Upper lobe of right lung (tissue), 1 donor: ENCODE measurements at regions not wholly inside any gene's neighbourhood (a gene's known extent, or its start where the extent isn't known, plus 50 kb on each side); places are given as distances from the start of the nearest gene placed in this dataset.
"Not testable (repeated sequence)": the region's sequence is repeated elsewhere in the genome, so short reads cannot be mapped to it uniquely, and the experiment has no call there.

Source experiments
- ATAC-seq: fragments of 200-7000 bp; cut with Tn5 transposase; one replicate; pipeline ENCODE4 v1.9.1; 2020; ENCODE audit warnings: mild to moderate bottlenecking, moderate library complexity
- DNase-seq: peaks from one replicate; pipeline ENCODE4 v3.0.0-alpha.2; 2020
- H3K27ac ChIP-seq: fragments of 200-600 bp; one replicate; pipeline ENCODE4 v1.8.0; 2022
- H3K27me3 ChIP-seq: fragments of 200-600 bp; one replicate; pipeline ENCODE4 v1.8.0; 2022; ENCODE audit warnings: mild to moderate bottlenecking
- H3K36me3 ChIP-seq: fragments of 200-600 bp; one replicate; pipeline ENCODE4 v1.8.0; 2022
- H3K4me1 ChIP-seq: fragments of 200-600 bp; one replicate; pipeline ENCODE4 v1.8.0; 2022
- H3K4me3 ChIP-seq: fragments of 200-600 bp; one replicate; pipeline ENCODE4 v1.8.0; 2022; ENCODE audit warnings: mild to moderate bottlenecking
- H3K9me3 ChIP-seq: fragments of 200-600 bp; one replicate; pipeline ENCODE4 v1.8.0; 2022
- CTCF ChIP-seq: fragments of 200-600 bp; IDR thresholded peaks from one replicate; pipeline ENCODE4 v1.8.0; 2022; ENCODE audit warnings: antibody characterized with exemption
- intact Hi-C: fragments of 100-400 bp; cut with DNase I; formaldehyde crosslinking; loops from one replicate; pipeline ENCODE4 v1.11.0; 2022
- donor health status: DM: no; HTN: yes; CAD: no; lungs with severe emphysema.

GRCh38 chr1:78301141-78301540 is 189.6 kb upstream of the PTGFR start:
- DNase-seq: no peak
- Histone ChIP-seq H3K4me1 (peaks cover 3% of the 10 kb centered on the region), H3K27ac (no peak overlapping the region), H3K36me3 (no peaks in the 10 kb centered on the region), H3K27me3 (no peaks in the 10 kb centered on the region), H3K9me3 (no peaks in the 10 kb centered on the region), H3K4me3 (no peak overlapping the region)
- no peak for ATAC-seq
- no peak for TF ChIP-seq CTCF
- intact Hi-C loops: no loop called here

- H3K27me3 ChIP-seq: no peaks in the 10 kb centered on the region
- H3K27ac ChIP-seq: no peak overlapping the region
- intact Hi-C loops: no loop called here
- ATAC-seq (peak; percentile 41), DNase-seq (no peak)
- H3K4me3 ChIP-seq: no peak overlapping the region
- peaks cover 3% of the 10 kb centered on the region for H3K4me1 ChIP-seq
- H3K36me3 ChIP-seq: no peaks in the 10 kb centered on the region
- no peak for TF ChIP-seq CTCF
- no peaks in the 10 kb centered on the region for H3K9me3 ChIP-seq
Measured at GRCh38 chr1:78303620-78304019, 187.2 kb upstream of the PTGFR start.

GRCh38 chr1:78304341-78304740 is 186.4 kb upstream of the PTGFR start:
- Histone ChIP-seq H3K27me3 (no peaks in the 10 kb centered on the region), H3K9me3 (no peaks in the 10 kb centered on the region), H3K27ac (no peak overlapping the region), H3K36me3 (no peaks in the 10 kb centered on the region), H3K4me3 (no peak overlapping the region), H3K4me1 (peaks cover 3% of the 10 kb centered on the region)
- ATAC-seq: no peak
- intact Hi-C loops: no loop called here
- no peak for DNase-seq
- no peak for TF ChIP-seq CTCF

- no peak overlapping the region for H3K4me3 ChIP-seq
- no peaks in the 10 kb centered on the region for H3K9me3 ChIP-seq
- no peak for ATAC-seq
- H3K36me3 ChIP-seq: no peaks in the 10 kb centered on the region
- H3K27me3 ChIP-seq: no peaks in the 10 kb centered on the region
- no peak for TF ChIP-seq CTCF
- no peak for DNase-seq
- no peak overlapping the region for H3K27ac ChIP-seq
- H3K4me1 ChIP-seq: peaks cover 3% of the 10 kb centered on the region
- intact Hi-C loops: no loop called here
Measured at GRCh38 chr1:78304761-78305160, 186.0 kb upstream of the PTGFR start.

- H3K4me3 ChIP-seq, H3K36me3 ChIP-seq, H3K27ac ChIP-seq, H3K4me1 ChIP-seq, H3K9me3 ChIP-seq, intact Hi-C loops, H3K27me3 ChIP-seq, ATAC-seq, DNase-seq: not testable (repeated sequence)
Measured at GRCh38 chr1:78310261-78310660, 180.5 kb upstream of the PTGFR start.

- no peaks in the 10 kb centered on the region for H3K27me3 ChIP-seq
- TF ChIP-seq CTCF: no peak
- no peaks in the 10 kb centered on the region for H3K4me1 ChIP-seq
- no peak overlapping the region for H3K27ac ChIP-seq
- no peaks in the 10 kb centered on the region for H3K36me3 ChIP-seq
- no peaks in the 10 kb centered on the region for H3K9me3 ChIP-seq
- H3K4me3 ChIP-seq: no peak overlapping the region
- no peak for ATAC-seq
- intact Hi-C loops: no loop called here
- no peak for DNase-seq
Measured at GRCh38 chr1:78318011-78318410, 172.8 kb upstream of the PTGFR start.
